Nephron progenitor cell (in vitro differentiated cells): ENCODE measurements at regions not wholly inside any gene's neighbourhood (a gene's known extent, or its start where the extent isn't known, plus 50 kb on each side); places are given as distances from the start of the nearest gene placed in this dataset.
A peak's percentile ranks its signal among the peaks of the same experiment; 100 is the strongest.

Experiments
- DNase-seq: peaks from one replicate; pipeline ENCODE4 v3.0.0; 2021
- H3K27ac Mint-ChIP-seq: 2 replicates; pipeline ENCODE4 v1.8.0; 2021; ENCODE audit warnings: mild to moderate bottlenecking, moderate library complexity, mixed read lengths
- H3K27me3 Mint-ChIP-seq: 2 replicates; pipeline ENCODE4 v1.8.0; 2021; ENCODE audit warnings: mild to moderate bottlenecking, low read depth, mixed read lengths; ENCODE audit not compliant: poor library complexity
- H3K36me3 Mint-ChIP-seq: 2 replicates; pipeline ENCODE4 v1.8.0; 2021; ENCODE audit warnings: low read depth, mixed read lengths
- H3K4me1 Mint-ChIP-seq: 2 replicates; pipeline ENCODE4 v1.8.0; 2021; ENCODE audit warnings: mixed read lengths
- H3K4me3 Mint-ChIP-seq: 2 replicates; pipeline ENCODE4 v1.8.0; 2021; ENCODE audit warnings: mild to moderate bottlenecking, moderate library complexity, mixed read lengths
- H3K9me3 Mint-ChIP-seq: 2 replicates; pipeline ENCODE4 v1.8.0; 2021; ENCODE audit warnings: mild to moderate bottlenecking, moderate library complexity, mixed read lengths
- CTCF ChIP-seq: fragments of 200-600 bp; sonication (generic); IDR thresholded peaks from 2 replicates; pipeline ENCODE4 v1.5.0; 2021; ENCODE audit warnings: antibody characterized with exemption

GRCh38 chr9:7273575-7273974 lies 515.8 kb downstream of the KDM4C start:
- Mint-ChIP-seq H3K27ac (no peak overlapping the region), H3K36me3 (no peaks in the 10 kb centered on the region), H3K9me3 (peaks cover 16% of the 10 kb centered on the region), H3K4me3 (no peak overlapping the region), H3K4me1 (peaks cover 55% of the 10 kb centered on the region), H3K27me3 (peaks cover 18% of the 10 kb centered on the region)
- peak; percentile 19 for DNase-seq
- TF ChIP-seq CTCF = peak; percentile 45

- Mint-ChIP-seq H3K4me1 (peaks cover 83% of the 10 kb centered on the region), H3K27me3 (peaks cover 21% of the 10 kb centered on the region)
Measured at GRCh38 chr9:7266911-7267595, 509.3 kb downstream of the KDM4C start.

GRCh38 chr9:7265181-7265580 lies 507.4 kb downstream of the KDM4C start:
- Mint-ChIP-seq H3K36me3 (no peaks in the 10 kb centered on the region), H3K27me3 (peaks cover 12% of the 10 kb centered on the region), H3K9me3 (no peaks in the 10 kb centered on the region), H3K4me1 (peaks cover 71% of the 10 kb centered on the region), H3K4me3 (no peak overlapping the region), H3K27ac (peak overlapping the region; percentile 89)
- DNase-seq = no peak
- TF ChIP-seq CTCF = no peak

More at GRCh38 chr9:7266911-7267595, 509.3 kb downstream of the KDM4C start:
- no peaks in the 10 kb centered on the region for H3K36me3 Mint-ChIP-seq
- peak overlapping the region; percentile 95 for H3K27ac Mint-ChIP-seq
- peak; percentile 51 for DNase-seq
- peak overlapping the region; percentile 64 for H3K4me3 Mint-ChIP-seq
- TF ChIP-seq CTCF = no peak
- H3K9me3 Mint-ChIP-seq = no peaks in the 10 kb centered on the region

- H3K27me3 Mint-ChIP-seq = no peaks in the 10 kb centered on the region
- DNase-seq = no peak
- H3K27ac Mint-ChIP-seq = no peak overlapping the region
- H3K4me1 Mint-ChIP-seq = peaks cover 43% of the 10 kb centered on the region
- no peak overlapping the region for H3K4me3 Mint-ChIP-seq
- no peak for TF ChIP-seq CTCF
- peaks cover 5% of the 10 kb centered on the region for H3K36me3 Mint-ChIP-seq
- peaks cover 7% of the 10 kb centered on the region for H3K9me3 Mint-ChIP-seq
Measured at GRCh38 chr9:7259544-7260241, 501.9 kb downstream of the KDM4C start.

- no peak overlapping the region for H3K4me3 Mint-ChIP-seq
- peaks cover 16% of the 10 kb centered on the region for H3K9me3 Mint-ChIP-seq
- H3K36me3 Mint-ChIP-seq = peaks cover 14% of the 10 kb centered on the region
- no peaks in the 10 kb centered on the region for H3K27me3 Mint-ChIP-seq
- peaks cover 35% of the 10 kb centered on the region for H3K4me1 Mint-ChIP-seq
- no peak for TF ChIP-seq CTCF
- H3K27ac Mint-ChIP-seq = no peak overlapping the region
- no peak for DNase-seq
Measured at GRCh38 chr9:7258688-7259396, 501.1 kb downstream of the KDM4C start.
